NCI-H524 treated with DMSO at 0.1 percent for 48 hours (cell line): ENCODE measurements at regions not wholly inside any gene's neighbourhood (a gene's known extent, or its start where the extent isn't known, plus 50 kb on each side); places are given as distances from the start of the nearest gene placed in this dataset.

Experiments
- DNase-seq: peaks from one replicate; lab custom pipeline; 2025; lab: John Stamatoyannopoulos, UW

GRCh38 chr16:86806181-86806837, 228.0 kb downstream of the FOXL1 start:
- no peak for DNase-seq

GRCh38 chr16:86806838-86807351, 228.5 kb downstream of the FOXL1 start:
- DNase-seq, result no peak

- no peak for DNase-seq
These were observed 230.6 kb downstream of the FOXL1 start for GRCh38 chr16:86808863-86809444.

DNA sequence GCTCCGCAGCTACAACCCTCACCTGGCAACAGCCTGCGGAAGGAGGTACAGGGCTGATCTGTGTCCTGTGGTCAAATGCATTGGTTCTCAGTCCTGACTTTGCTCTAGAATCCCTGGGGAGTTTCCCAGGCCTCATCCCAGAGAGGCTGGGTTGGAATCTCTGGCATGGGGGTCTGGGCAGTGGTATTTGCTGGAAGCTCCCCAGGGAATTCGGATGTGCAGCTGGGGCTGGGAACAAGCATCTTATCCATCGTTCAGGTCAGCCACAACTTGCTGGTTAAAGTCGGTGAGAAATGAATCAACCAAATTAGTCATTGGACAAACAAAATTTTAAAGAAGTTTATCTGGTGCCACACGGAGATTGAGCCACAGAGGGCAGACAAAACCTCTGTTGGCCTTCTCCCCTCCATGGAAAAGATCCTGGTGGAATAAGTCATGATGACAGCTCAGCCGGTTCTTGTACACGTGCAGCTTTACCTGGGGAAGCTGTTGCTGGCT, 231.2 kb downstream of the FOXL1 start:
- DNase-seq, result no peak

GRCh38 chr16:86810062-86810461, 231.7 kb downstream of the FOXL1 start:
- no peak for DNase-seq

DNA sequence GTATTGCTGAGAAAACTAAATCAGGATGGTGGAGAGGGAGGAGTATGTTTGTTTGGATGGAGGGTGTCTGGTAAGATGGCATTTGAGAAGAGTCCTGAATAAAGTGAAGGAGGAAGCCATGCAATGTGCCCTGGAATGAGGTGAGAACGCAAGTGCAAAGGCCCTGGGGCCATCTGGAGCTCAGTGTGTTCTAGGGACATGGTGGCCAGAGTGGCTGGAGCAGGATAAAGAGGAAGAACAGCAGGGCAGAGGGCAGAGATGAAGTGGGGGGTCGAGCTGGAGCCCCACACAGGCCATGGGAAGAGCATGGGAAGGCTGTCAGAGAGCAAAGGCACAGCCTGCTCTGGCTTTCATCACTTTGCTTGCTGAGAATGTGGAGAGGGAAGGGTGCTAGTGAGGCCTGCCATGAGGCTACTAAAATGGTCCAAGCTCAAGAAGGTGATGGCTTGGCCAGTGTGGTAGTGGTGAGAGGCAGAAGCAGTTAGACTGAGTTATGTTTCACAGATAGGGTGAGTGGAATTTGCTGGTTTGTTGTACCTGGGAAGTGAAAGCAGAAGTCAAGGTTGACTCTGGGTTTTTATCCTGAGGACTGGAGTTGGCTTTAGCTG, 234.1 kb downstream of the FOXL1 start:
- no peak for DNase-seq

DNA sequence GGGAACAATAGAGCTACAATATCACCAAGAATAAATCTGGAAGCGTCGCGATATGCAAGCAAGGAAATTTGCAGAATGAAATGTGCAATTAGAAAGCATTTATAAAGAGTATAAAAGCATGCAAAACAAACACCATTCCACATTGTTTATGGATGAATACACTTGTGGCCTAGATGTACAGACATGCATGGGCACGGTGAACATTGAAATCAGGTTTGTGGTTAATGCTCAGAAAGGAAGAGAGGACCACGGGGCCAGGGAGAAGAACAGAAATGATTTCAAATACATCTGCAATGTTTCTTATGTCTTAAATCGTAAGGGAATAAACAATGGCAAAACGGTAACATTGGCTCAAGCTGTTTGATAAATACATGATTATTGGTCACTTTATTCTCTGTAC, 235.9 kb downstream of the FOXL1 start:
- DNase-seq, result no peak

GRCh38 chr16:86816930-86817625, 238.7 kb downstream of the FOXL1 start:
- DNase-seq, result no peak

GRCh38 chr16:86818671-86819532, 240.6 kb downstream of the FOXL1 start:
- no peak for DNase-seq

DNA sequence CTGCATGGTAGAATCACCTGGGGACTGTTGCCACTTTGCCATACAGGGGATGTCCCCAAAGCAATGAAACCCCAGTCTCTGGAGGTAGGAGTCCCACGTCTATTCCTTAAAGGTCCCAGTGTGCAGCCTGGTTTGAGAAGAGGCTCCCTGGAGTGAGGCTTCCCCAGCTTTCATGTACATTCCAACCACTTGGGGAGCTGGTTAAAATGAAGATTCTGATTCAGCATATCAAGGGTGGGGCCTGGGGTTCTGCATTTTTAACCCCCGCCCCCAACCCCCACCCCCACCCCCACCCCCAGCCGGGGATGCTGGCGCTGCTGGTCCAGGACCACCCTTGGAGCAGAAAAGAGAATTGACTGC, 241.2 kb downstream of the FOXL1 start:
- DNase-seq, result no peak

DNA sequence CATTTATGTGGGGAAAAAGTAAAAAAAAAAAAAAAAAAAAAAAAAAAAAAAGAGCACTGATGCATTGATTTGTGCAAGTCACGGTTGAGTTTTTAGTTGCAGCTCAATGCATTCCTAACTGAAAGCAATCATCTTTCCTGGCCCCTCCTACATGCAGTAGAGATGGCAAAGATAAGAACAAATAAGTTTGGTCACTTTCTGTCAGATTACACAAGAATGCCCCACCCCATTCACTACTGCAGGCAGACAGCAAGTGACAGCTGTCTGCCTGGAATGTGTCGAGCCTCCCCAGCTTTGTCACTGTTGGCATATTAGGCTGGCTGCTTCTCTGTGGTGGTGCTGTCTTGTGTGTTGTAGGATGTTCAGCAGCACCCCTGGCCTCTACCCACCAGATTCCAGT, 243.5 kb downstream of the FOXL1 start:
- DNase-seq, result no peak

DNA sequence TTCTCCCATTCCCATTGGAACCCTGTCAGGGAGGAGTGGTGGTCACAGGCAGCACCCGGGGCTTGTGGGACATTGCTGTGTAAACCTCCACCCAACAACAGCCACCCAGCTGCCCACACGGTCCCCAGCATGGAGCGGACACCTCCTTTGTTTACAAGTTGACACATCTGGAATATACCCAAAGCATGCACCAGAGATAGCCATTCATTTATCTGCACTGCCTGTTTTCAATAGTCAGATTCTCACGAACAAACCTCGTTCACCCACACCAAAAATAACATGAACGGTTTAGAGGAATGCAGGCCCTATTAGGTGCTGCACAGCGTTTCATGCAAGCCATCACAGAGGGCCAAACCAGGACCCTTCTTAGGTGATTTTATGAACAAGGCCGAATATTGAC, 244.8 kb downstream of the FOXL1 start:
- DNase-seq, result no peak

- DNase-seq, result no peak
These were observed 245.7 kb downstream of the FOXL1 start for GRCh38 chr16:86823888-86824671.

GRCh38 chr16:86824751-86825296, 246.5 kb downstream of the FOXL1 start:
- DNase-seq, result no peak

- no peak for DNase-seq
These were observed 247.3 kb downstream of the FOXL1 start for GRCh38 chr16:86825631-86826030.

DNA sequence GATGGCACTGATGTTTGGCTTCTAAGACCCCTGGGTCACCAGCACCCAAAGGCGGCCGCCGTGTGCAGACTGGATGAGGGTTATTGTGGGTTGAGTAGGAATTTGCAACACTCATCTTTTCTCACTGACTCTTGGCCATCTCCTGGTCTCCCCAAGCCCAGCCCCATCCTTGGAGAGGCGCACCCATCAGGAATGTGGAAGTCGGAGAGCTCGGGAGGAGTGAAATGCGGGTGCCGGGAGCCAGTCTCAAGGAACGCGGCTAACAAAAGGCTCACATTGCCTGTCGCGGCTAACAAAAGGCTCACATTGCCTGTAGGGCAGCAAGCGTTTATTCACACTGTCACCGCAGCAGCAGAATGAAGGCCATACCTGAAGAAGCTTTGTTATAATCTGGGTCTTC, 248.6 kb downstream of the FOXL1 start:
- no peak for DNase-seq

DNA sequence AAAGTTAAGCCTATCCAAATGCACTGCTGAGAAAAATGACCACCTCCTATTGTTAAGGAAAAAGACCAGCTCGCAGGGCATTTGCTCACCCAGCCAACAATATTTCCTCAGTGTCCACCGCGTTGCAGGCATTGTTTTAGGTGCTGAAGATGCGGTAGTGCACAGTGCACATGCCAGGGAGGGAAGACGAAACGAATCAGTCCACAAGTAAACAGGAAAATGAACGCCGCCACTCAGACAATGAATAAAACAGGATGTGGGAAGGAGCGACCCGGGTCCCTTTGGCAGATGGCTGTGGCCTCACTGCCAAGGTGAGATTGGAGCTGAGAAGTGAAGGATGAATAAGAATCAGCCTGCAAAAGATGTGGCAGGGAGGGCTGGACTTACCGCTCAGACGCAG, 249.2 kb downstream of the FOXL1 start:
- DNase-seq, result no peak

DNA sequence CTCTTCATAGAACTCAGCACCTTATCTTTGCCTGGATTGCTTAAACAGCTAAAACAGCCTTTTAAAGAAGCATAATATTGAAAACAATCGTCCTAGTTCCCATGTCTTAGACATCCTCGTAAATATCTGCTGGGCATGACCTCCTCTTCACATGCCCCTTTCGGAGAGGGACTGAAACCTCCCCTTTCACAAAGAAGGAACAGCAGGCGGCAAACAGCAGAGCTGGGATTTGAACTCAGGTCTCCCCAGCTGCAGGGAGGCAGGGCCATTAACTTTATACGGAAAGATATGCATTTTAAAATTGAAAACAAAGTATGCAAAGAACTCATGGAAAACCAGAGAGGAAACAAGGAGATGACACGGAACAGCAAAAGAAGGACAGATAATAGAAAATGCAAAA, 249.9 kb downstream of the FOXL1 start:
- DNase-seq, result no peak

DNA sequence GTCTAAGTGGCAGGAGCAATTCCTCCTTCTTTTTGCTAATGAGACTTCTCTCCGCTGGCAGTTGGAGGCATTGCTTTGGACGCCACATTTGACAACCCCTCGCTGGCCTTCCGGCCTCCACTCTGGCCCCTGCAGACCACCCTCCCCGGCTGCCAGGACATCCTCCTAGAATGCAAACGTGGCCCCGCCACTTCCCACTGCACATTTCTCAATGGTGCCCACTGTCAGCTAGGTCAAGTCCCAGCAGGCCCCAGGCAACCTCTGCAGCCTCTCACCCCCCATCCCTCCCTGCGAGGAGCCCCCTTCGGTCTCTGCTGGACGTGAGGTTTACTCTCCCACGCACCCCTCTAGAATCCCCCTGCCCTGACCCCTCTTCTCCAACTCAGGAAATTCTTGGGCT, 250.3 kb downstream of the FOXL1 start:
- DNase-seq, result no peak

DNA sequence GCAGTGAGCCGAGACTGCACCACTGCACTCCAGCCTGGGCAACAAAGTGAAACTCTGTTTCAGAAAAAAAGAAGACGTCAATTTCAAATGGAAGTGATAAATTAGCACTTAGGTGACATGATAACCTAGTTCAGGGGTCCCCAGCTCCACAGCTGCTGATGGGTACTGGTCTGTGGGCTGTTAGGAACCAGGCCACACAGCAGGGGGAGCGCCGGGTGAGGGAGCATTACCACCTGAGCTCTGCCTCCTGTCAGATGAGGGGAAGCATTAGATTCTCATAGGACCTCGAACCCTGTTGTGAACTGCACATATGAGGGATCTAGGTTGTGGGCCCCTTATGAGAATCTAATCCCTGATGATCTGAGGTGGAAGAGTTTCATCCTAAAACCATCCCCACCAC, 253.0 kb downstream of the FOXL1 start:
- no peak for DNase-seq

DNA sequence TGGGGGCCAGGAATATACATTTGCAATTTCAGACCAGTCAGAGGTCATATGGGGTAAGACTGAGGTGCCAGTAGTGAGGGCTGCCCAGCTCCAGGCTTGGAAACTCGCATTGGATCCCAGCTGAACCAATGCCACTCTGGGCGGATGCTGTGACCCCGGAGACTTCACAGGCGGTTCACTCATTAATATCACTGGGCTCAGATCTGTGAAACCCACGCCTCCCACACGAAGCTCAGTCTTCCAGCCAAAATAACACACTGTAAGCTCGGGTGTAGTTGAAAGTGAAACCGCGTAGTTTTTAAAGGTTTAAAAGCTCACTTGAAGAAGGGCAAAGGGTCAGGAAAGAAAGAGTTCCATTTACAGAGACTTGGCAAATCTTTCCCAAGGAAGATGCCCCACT, 254.8 kb downstream of the FOXL1 start:
- no peak for DNase-seq
